MCF 10A (cell line): ENCODE measurements at regions not wholly inside any gene's neighbourhood (a gene's known extent, or its start where the extent isn't known, plus 50 kb on each side); places are given as distances from the start of the nearest gene placed in this dataset.
A peak's percentile ranks its signal among the peaks of the same experiment; 100 is the strongest.

ENCODE experiments used
- BruUV-seq: library from RNA; stranded (reverse); fragments of 400-500 nt; replicated peaks from 2 replicates; lab custom pipeline; 2021; lab: Mats Ljungman, UMichigan
- CTCF ChIA-PET: fragments of 300-600 bp; sonication (Branson Sonifier 250); formaldehyde crosslinking; extraction: SDS; loops from one replicate; lab custom pipeline; 2021; ENCODE audit warnings: antibody characterized with exemption, inconsistent platforms; lab: Yijun Ruan, JAX
- POLR2A ChIA-PET: fragments of 300-600, 350-650 bp; sonication (Branson Sonifier 250); formaldehyde crosslinking; extraction: SDS; loops from one replicate; lab custom pipeline; 2020; ENCODE audit warnings: antibody characterized with exemption, inconsistent platforms; lab: Yijun Ruan, JAX
- DNase-seq: peaks from one replicate; pipeline ENCODE4 v3.0.0-alpha.2; 2018; ENCODE audit not compliant: unreplicated experiment
- H3K27ac Mint-ChIP-seq: one replicate; pipeline ENCODE4 v1.8.0; 2022; ENCODE audit warnings: mild to moderate bottlenecking, low read depth, mixed read lengths; ENCODE audit not compliant: unreplicated experiment
- H3K27me3 Mint-ChIP-seq: one replicate; pipeline ENCODE4 v1.8.0; 2022; ENCODE audit warnings: mixed read lengths; ENCODE audit not compliant: insufficient read depth, unreplicated experiment
- H3K36me3 Mint-ChIP-seq: one replicate; pipeline ENCODE4 v1.8.0; 2022; ENCODE audit warnings: mild to moderate bottlenecking, moderate library complexity, mixed read lengths; ENCODE audit not compliant: insufficient read depth, unreplicated experiment
- H3K4me1 Mint-ChIP-seq: one replicate; pipeline ENCODE4 v1.8.0; 2022; ENCODE audit warnings: mixed read lengths; ENCODE audit not compliant: insufficient read depth, unreplicated experiment
- H3K4me3 Mint-ChIP-seq: one replicate; pipeline ENCODE4 v1.8.0; 2022; ENCODE audit warnings: mild to moderate bottlenecking, moderate library complexity, mixed read lengths; ENCODE audit not compliant: unreplicated experiment
- H3K9me3 Mint-ChIP-seq: one replicate; pipeline ENCODE4 v1.8.0; 2022; ENCODE audit warnings: mixed read lengths; ENCODE audit not compliant: unreplicated experiment
- CTCF ChIP-seq: fragments of 200-600 bp; IDR thresholded peaks from one replicate; pipeline ENCODE4 v1.8.0; 2022; ENCODE audit warnings: antibody characterized with exemption, mild to moderate bottlenecking; ENCODE audit not compliant: unreplicated experiment
- intact Hi-C: fragments of 100-400 bp; cut with micrococcal nuclease; formaldehyde crosslinking; loops from 2 replicates; pipeline ENCODE4 v1.14.1; 2022

GRCh38 chr11:112731538-112731937 is 229.7 kb upstream of the NCAM1 start:
- DNase-seq = no peak
- H3K4me1 Mint-ChIP-seq = no peaks in the 10 kb centered on the region
- H3K27me3 Mint-ChIP-seq = peaks cover 41% of the 10 kb centered on the region
- intact Hi-C loops = no loop called here
- TF ChIP-seq CTCF = no peak
- H3K36me3 Mint-ChIP-seq = no peaks in the 10 kb centered on the region
- no TSS peak for BruUV-seq
- ChIA-PET CTCF (interaction anchor here (0.7 kb wide), 1 partner anchor 151 kb away, joined by 3 read pairs; no protein-coding TSS in a partner anchor), POLR2A (interaction anchor here (0.6 kb wide), 1 partner anchor 458 kb away, joined by 3 read pairs; no protein-coding TSS in a partner anchor)
- no peak overlapping the region for H3K4me3 Mint-ChIP-seq
- H3K9me3 Mint-ChIP-seq = no peaks in the 10 kb centered on the region
- no peak overlapping the region for H3K27ac Mint-ChIP-seq

DNA sequence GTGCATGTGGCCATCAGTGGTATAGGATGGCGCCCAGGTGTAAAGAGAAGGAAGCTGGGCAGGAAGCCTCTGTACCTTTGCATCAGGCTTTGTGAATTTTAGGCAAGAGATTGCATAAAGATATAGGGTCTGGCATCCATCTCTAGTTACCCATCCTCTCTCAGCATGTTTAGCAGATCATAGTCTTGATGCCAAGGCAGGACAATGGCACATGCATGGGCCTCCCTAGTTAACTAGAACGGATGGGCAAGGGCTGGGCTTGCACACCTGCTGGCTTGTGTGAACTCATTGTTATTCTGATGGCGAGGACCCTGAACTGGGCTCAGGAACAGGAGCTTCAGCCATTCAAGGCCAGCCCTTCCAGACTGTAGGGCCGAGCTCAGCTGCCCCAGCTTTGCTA is 229.2 kb upstream of the NCAM1 start:
- Mint-ChIP-seq H3K27ac (no peak overlapping the region), H3K9me3 (no peaks in the 10 kb centered on the region), H3K4me3 (no peak overlapping the region), H3K27me3 (peaks cover 36% of the 10 kb centered on the region), H3K4me1 (no peaks in the 10 kb centered on the region), H3K36me3 (no peaks in the 10 kb centered on the region)
- BruUV-seq = no TSS peak
- ChIA-PET CTCF (interaction anchor here (0.7 kb wide), 1 partner anchor 152 kb away, joined by 3 read pairs; no protein-coding TSS in a partner anchor), POLR2A (interaction anchor here (0.6 kb wide), 1 partner anchor 457 kb away, joined by 3 read pairs; no protein-coding TSS in a partner anchor)
- intact Hi-C loops = no loop called here
- TF ChIP-seq CTCF = no peak
- no peak for DNase-seq

GRCh38 chr11:112734207-112734606 is 227.0 kb upstream of the NCAM1 start:
- no peaks in the 10 kb centered on the region for H3K9me3 Mint-ChIP-seq
- no peak overlapping the region for H3K27ac Mint-ChIP-seq
- ChIA-PET CTCF (no interaction called here), POLR2A (no interaction called here)
- no peaks in the 10 kb centered on the region for H3K4me1 Mint-ChIP-seq
- no peak for TF ChIP-seq CTCF
- H3K27me3 Mint-ChIP-seq = peaks cover 32% of the 10 kb centered on the region
- BruUV-seq = no TSS peak
- intact Hi-C loops = no loop called here
- H3K36me3 Mint-ChIP-seq = no peaks in the 10 kb centered on the region
- H3K4me3 Mint-ChIP-seq = no peak overlapping the region
- peak; percentile 64 for DNase-seq

DNA sequence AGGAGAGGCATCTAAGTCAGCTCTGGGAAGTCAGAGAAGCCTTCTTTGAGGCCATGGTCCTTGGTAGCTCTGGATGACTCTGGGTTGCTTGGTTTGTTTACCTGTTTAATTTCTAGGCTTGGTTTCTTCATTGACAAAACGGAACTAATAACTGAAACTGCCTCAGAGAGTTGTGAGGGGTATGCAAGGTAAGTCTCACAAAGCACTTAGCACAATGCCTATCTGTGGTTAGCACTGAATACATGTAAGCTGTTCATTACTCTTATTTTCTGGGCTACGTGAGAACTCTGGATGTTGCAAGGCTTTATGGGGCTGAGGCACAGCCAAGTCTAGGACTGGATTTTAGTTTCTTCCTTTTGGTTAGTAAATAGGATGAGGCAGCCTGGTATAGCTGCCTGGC is 225.8 kb upstream of the NCAM1 start:
- intact Hi-C loops = no loop called here
- TF ChIP-seq CTCF = no peak
- ChIA-PET POLR2A (no interaction called here), CTCF (no interaction called here)
- Mint-ChIP-seq H3K27me3 (peaks cover 35% of the 10 kb centered on the region), H3K27ac (no peak overlapping the region), H3K36me3 (no peaks in the 10 kb centered on the region), H3K9me3 (no peaks in the 10 kb centered on the region), H3K4me1 (no peaks in the 10 kb centered on the region), H3K4me3 (no peak overlapping the region)
- no peak for DNase-seq
- BruUV-seq = no TSS peak
